ENCODE measurements at regions not wholly inside any gene's neighbourhood (a gene's known extent, or its start where the extent isn't known, plus 50 kb on each side); places are given as distances from the start of the nearest gene placed in this dataset.
A peak's percentile ranks its signal among the peaks of the same experiment; 100 is the strongest.

- ChIA-PET CTCF (interaction anchor here (1.3 to 2.3 kb wide), 2 partner anchors 11 to 59 kb away, joined by 6 to 7 read pairs; no protein-coding TSS in a partner anchor), RAD21 (ENCODE audit: unreplicated experiment) (interaction anchor here (1.2 to 1.7 kb wide), 2 partner anchors 58 to 62 kb away, joined by 3 read pairs; partner anchors contain the start of gene BCL6), POLR2A (no interaction called here), SMC1A (ENCODE audit: uncharacterized antibody, unreplicated experiment) (interaction anchor here (1.0 to 1.7 kb wide), 4 partner anchors 11 to 28 kb away, joined by 3 to 5 read pairs (median 4); no protein-coding TSS in a partner anchor)
- Histone ChIP-seq H3K79me2 (ENCODE audit: control insufficient read depth, insufficient read depth, low read length) (no peaks in the 10 kb centered on the region), H3K27me3 (replicated peaks in 1 of 2; ENCODE audit: control insufficient read depth in 2 of 2, insufficient read depth in 2 of 2, low read length in 1 of 2) (peaks cover 0 to 4% of the 10 kb centered on the region in 2 experiments; a peak in 1 of 4 replicates), H2AFZ (ENCODE audit: control insufficient read depth, low read depth, low read length) (no peak overlapping the region), H3K36me3 (ENCODE audit: control insufficient read depth in 2 of 2, insufficient read depth in 2 of 2, low read length in 1 of 2) (no peaks in the 10 kb centered on the region), H3K9me3 (replicated peaks; ENCODE audit: control insufficient read depth, insufficient read depth, low read length) (0 out of 3 replicates have a peak, but pooled peaks cover 2% of the 10 kb centered on the region), H3K4me1 (ENCODE audit: control insufficient read depth, insufficient read depth, low read length) (peaks cover 8% of the 10 kb centered on the region), H3K9ac (ENCODE audit: control insufficient read depth, insufficient read depth, low read length) (no peak overlapping the region), H4K20me1 (ENCODE audit: control insufficient read depth, insufficient read depth) (no peaks in the 10 kb centered on the region), H3K4me2 (ENCODE audit: control insufficient read depth, insufficient read depth) (no peak overlapping the region), H3K27ac (ENCODE audit: control insufficient read depth, insufficient read depth) (no peak overlapping the region), H3K4me3 (no peak overlapping the region)
- ATAC-seq (peak; percentile 58), DNase-seq (ENCODE audit: low read depth, low spot score) (no peak), FAIRE-seq (no peak)
- intact Hi-C loops (cut with micrococcal nuclease; ENCODE audit: unreplicated experiment), result no loop called here
- in situ Hi-C loops (cut with MboI), result no loop called here
- BruUV-seq (replicated peaks), result no TSS peak
- WGBS (ENCODE audit: insufficient coverage, insufficient replicate concordance, low lambda C conversion rate, missing lambda C conversion rate), result 22% methylated on average over 3 of the region's 3 CpGs
- no peak for TF ChIP-seq RB1 (IDR thresholded peaks at IDR 0.05; ENCODE audit: borderline replicate concordance)
- no peak for TF ChIP-seq POLR2AphosphoS5 (IDR thresholded peaks at IDR 0.05; ENCODE audit: low read length)
- TF ChIP-seq POU2F2 (IDR thresholded peaks at IDR 0.05; ENCODE audit: borderline replicate concordance, low read depth, low read length), result no peak
- peak; percentile 11; the same call in 1 of the 2 replicates for TF ChIP-seq CREM (IDR thresholded peaks at IDR 0.05; ENCODE audit: low read depth)
- TF ChIP-seq RCOR1 (conservative IDR thresholded peaks at IDR 0.05; ENCODE audit: low read depth, low read length), result no peak
- TF ChIP-seq SMC3 (IDR thresholded peaks at IDR 0.05; ENCODE audit: borderline replicate concordance, low read length), result no peak
- TF ChIP-seq CUX1 (IDR thresholded peaks at IDR 0.05; ENCODE audit: insufficient replicate concordance, low read depth, low read length), result no peak
- TF ChIP-seq MEF2B (IDR thresholded peaks at IDR 0.05; ENCODE audit: partially characterized antibody, poor library complexity, severe bottlenecking), result no peak
- TF ChIP-seq NFYB (IDR thresholded peaks at IDR 0.05; ENCODE audit: insufficient read depth, low read depth, low read length), result no peak
- TF ChIP-seq E2F8 (IDR thresholded peaks at IDR 0.05; ENCODE audit: low read depth, partially characterized antibody), result no peak
- TF ChIP-seq CBX3 (IDR thresholded peaks at IDR 0.05; ENCODE audit: borderline replicate concordance, low read depth), result no peak
- TF ChIP-seq, protein P1, sequence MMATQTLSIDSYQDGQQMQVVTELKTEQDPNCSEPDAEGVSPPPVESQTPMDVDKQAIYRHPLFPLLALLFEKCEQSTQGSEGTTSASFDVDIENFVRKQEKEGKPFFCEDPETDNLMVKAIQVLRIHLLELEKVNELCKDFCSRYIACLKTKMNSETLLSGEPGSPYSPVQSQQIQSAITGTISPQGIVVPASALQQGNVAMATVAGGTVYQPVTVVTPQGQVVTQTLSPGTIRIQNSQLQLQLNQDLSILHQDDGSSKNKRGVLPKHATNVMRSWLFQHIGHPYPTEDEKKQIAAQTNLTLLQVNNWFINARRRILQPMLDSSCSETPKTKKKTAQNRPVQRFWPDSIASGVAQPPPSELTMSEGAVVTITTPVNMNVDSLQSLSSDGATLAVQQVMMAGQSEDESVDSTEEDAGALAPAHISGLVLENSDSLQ (IDR thresholded peaks at IDR 0.05), result no peak
- TF ChIP-seq RFX5 (IDR thresholded peaks at IDR 0.05; ENCODE audit: low read depth, low read length), result no peak
- peak; percentile 75 for TF ChIP-seq JUNB (IDR thresholded peaks at IDR 0.05)
- 0 out of 2 replicates have a peak, but pooled peaks have one; percentile 18 for TF ChIP-seq BCL11A (IDR thresholded peaks at IDR 0.05; ENCODE audit: low read depth, low read length)
Observed at GRCh38 chr3:187807086-187807862, 62.0 kb upstream of the BCL6 start.
